ENCODE measurements at regions not wholly inside any gene's neighbourhood (a gene's known extent, or its start where the extent isn't known, plus 50 kb on each side); places are given as distances from the start of the nearest gene placed in this dataset.

- TF ChIP-seq CTCF (IDR thresholded peaks at IDR 0.05; ENCODE audit: extremely low read depth in 1 of 2, insufficient read depth in 1 of 2, low read depth in 1 of 2, low read length in 2 of 2): no peak
- no peak for TF ChIP-seq POLR2A (IDR thresholded peaks at IDR 0.05; ENCODE audit: low read depth, low read length)
- TF ChIP-seq POLR2AphosphoS5 (IDR thresholded peaks at IDR 0.05; ENCODE audit: insufficient read depth, low read depth, low read length): no peak
- TF ChIP-seq MAX (IDR thresholded peaks at IDR 0.05; ENCODE audit: insufficient read depth, insufficient read length): no peak
- no peak for TF ChIP-seq FOS (IDR thresholded peaks at IDR 0.05; ENCODE audit: borderline replicate concordance, insufficient read depth, low read length)
- no peak for TF ChIP-seq EZH2 (IDR thresholded peaks at IDR 0.05; ENCODE audit: borderline replicate concordance, low read depth, low read length, severe bottlenecking)
Measured at GRCh38 chr3:6571448-6571847, 289.5 kb upstream of the GRM7 start.

All from endothelial cell of umbilical vein (primary cell).